Activated CD4-positive, alpha-beta T cell treated with anti-CD3 and anti-CD28 coated beads, Interleukin-2, amount 10 ng/mL, durations not matched to agents 24 days and 14 days (primary cell): ENCODE measurements at regions not wholly inside any gene's neighbourhood (a gene's known extent, or its start where the extent isn't known, plus 50 kb on each side); places are given as distances from the start of the nearest gene placed in this dataset.

Experiments used
- DNase-seq: peaks from one replicate; pipeline ENCODE4 v3.0.0; 2022
- H3K27ac Mint-ChIP-seq: one replicate; pipeline ENCODE4 v1.8.0; 2022; ENCODE audit warnings: mild to moderate bottlenecking, mixed read lengths
- H3K27me3 Mint-ChIP-seq: one replicate; pipeline ENCODE4 v1.8.0; 2022; ENCODE audit warnings: mixed read lengths
- H3K36me3 Mint-ChIP-seq: one replicate; pipeline ENCODE4 v1.8.0; 2022; ENCODE audit warnings: low read depth, mild to moderate bottlenecking, mixed read lengths
- H3K4me1 Mint-ChIP-seq: one replicate; pipeline ENCODE4 v1.8.0; 2021; ENCODE audit warnings: mixed read lengths
- H3K4me3 Mint-ChIP-seq: one replicate; pipeline ENCODE4 v1.8.0; 2022; ENCODE audit warnings: mild to moderate bottlenecking, moderate library complexity, mixed read lengths
- H3K9me3 Mint-ChIP-seq: one replicate; pipeline ENCODE4 v1.8.0; 2021; ENCODE audit warnings: mixed read lengths
- intact Hi-C: fragments of 100-400 bp; cut with micrococcal nuclease; formaldehyde crosslinking; loops from one replicate; pipeline ENCODE4 v1.15.1; 2023

GRCh38 chr20:39105551-39105950 is 143.4 kb downstream of the DHX35 start:
- no peaks in the 10 kb centered on the region for H3K36me3 Mint-ChIP-seq
- no peak overlapping the region for H3K27ac Mint-ChIP-seq
- no peaks in the 10 kb centered on the region for H3K9me3 Mint-ChIP-seq
- no peak for DNase-seq
- no peak overlapping the region for H3K4me3 Mint-ChIP-seq
- peaks cover 13% of the 10 kb centered on the region for H3K27me3 Mint-ChIP-seq
- intact Hi-C loops: no loop called here
- H3K4me1 Mint-ChIP-seq: no peaks in the 10 kb centered on the region

GRCh38 chr20:39103732-39104131 is 141.6 kb downstream of the DHX35 start:
- no peak overlapping the region for H3K27ac Mint-ChIP-seq
- no peaks in the 10 kb centered on the region for H3K9me3 Mint-ChIP-seq
- peaks cover 9% of the 10 kb centered on the region for H3K27me3 Mint-ChIP-seq
- DNase-seq: no peak
- H3K36me3 Mint-ChIP-seq: no peaks in the 10 kb centered on the region
- no peaks in the 10 kb centered on the region for H3K4me1 Mint-ChIP-seq
- intact Hi-C loops: no loop called here
- H3K4me3 Mint-ChIP-seq: no peak overlapping the region

- H3K27me3 Mint-ChIP-seq: peaks cover 10% of the 10 kb centered on the region
- no peaks in the 10 kb centered on the region for H3K9me3 Mint-ChIP-seq
- H3K4me3 Mint-ChIP-seq: no peak overlapping the region
- intact Hi-C loops: no loop called here
- no peak overlapping the region for H3K27ac Mint-ChIP-seq
- H3K36me3 Mint-ChIP-seq: no peaks in the 10 kb centered on the region
- no peak for DNase-seq
- H3K4me1 Mint-ChIP-seq: no peaks in the 10 kb centered on the region
Observed at GRCh38 chr20:39103305-39103704, 141.2 kb downstream of the DHX35 start.

GRCh38 chr20:39101895-39102294 is 139.8 kb downstream of the DHX35 start:
- intact Hi-C loops: no loop called here
- no peaks in the 10 kb centered on the region for H3K4me1 Mint-ChIP-seq
- no peaks in the 10 kb centered on the region for H3K36me3 Mint-ChIP-seq
- no peak for DNase-seq
- H3K4me3 Mint-ChIP-seq: no peak overlapping the region
- no peak overlapping the region for H3K27ac Mint-ChIP-seq
- peaks cover 11% of the 10 kb centered on the region for H3K27me3 Mint-ChIP-seq
- no peaks in the 10 kb centered on the region for H3K9me3 Mint-ChIP-seq

- no peak overlapping the region for H3K27ac Mint-ChIP-seq
- intact Hi-C loops: no loop called here
- H3K27me3 Mint-ChIP-seq: peaks cover 11% of the 10 kb centered on the region
- H3K36me3 Mint-ChIP-seq: no peaks in the 10 kb centered on the region
- H3K4me1 Mint-ChIP-seq: no peaks in the 10 kb centered on the region
- no peak overlapping the region for H3K4me3 Mint-ChIP-seq
- DNase-seq: no peak
- no peaks in the 10 kb centered on the region for H3K9me3 Mint-ChIP-seq
Observed at GRCh38 chr20:39100691-39101090, 138.5 kb downstream of the DHX35 start.

GRCh38 chr20:39097889-39098288 is 135.7 kb downstream of the DHX35 start:
- no peak overlapping the region for H3K27ac Mint-ChIP-seq
- H3K9me3 Mint-ChIP-seq: no peaks in the 10 kb centered on the region
- H3K27me3 Mint-ChIP-seq: peaks cover 9% of the 10 kb centered on the region
- H3K4me1 Mint-ChIP-seq: no peaks in the 10 kb centered on the region
- H3K4me3 Mint-ChIP-seq: no peak overlapping the region
- intact Hi-C loops: no loop called here
- no peaks in the 10 kb centered on the region for H3K36me3 Mint-ChIP-seq
- no peak for DNase-seq

- H3K27ac Mint-ChIP-seq: no peak overlapping the region
- H3K27me3 Mint-ChIP-seq: peaks cover 6% of the 10 kb centered on the region
- H3K9me3 Mint-ChIP-seq: no peaks in the 10 kb centered on the region
- no peak overlapping the region for H3K4me3 Mint-ChIP-seq
- H3K4me1 Mint-ChIP-seq: no peaks in the 10 kb centered on the region
- no peaks in the 10 kb centered on the region for H3K36me3 Mint-ChIP-seq
- intact Hi-C loops: no loop called here
- no peak for DNase-seq
Observed at GRCh38 chr20:39095870-39096269, 133.7 kb downstream of the DHX35 start.

- Mint-ChIP-seq H3K4me1 (no peaks in the 10 kb centered on the region), H3K9me3 (no peaks in the 10 kb centered on the region), H3K36me3 (no peaks in the 10 kb centered on the region), H3K27me3 (peaks cover 5% of the 10 kb centered on the region), H3K27ac (no peak overlapping the region), H3K4me3 (no peak overlapping the region)
- intact Hi-C loops: no loop called here
- DNase-seq: no peak
Observed at GRCh38 chr20:39094391-39094790, 132.2 kb downstream of the DHX35 start.

GRCh38 chr20:39092733-39093410 is 130.7 kb downstream of the DHX35 start:
- no peaks in the 10 kb centered on the region for H3K4me1 Mint-ChIP-seq
- intact Hi-C loops: no loop called here
- no peaks in the 10 kb centered on the region for H3K9me3 Mint-ChIP-seq
- peaks cover 2% of the 10 kb centered on the region for H3K27me3 Mint-ChIP-seq
- no peak for DNase-seq
- H3K27ac Mint-ChIP-seq: no peak overlapping the region
- no peak overlapping the region for H3K4me3 Mint-ChIP-seq
- H3K36me3 Mint-ChIP-seq: no peaks in the 10 kb centered on the region

GRCh38 chr20:39090906-39091305 is 128.8 kb downstream of the DHX35 start:
- intact Hi-C loops: no loop called here
- Mint-ChIP-seq H3K4me3 (no peak overlapping the region), H3K4me1 (no peaks in the 10 kb centered on the region), H3K27me3 (no peaks in the 10 kb centered on the region), H3K27ac (no peak overlapping the region), H3K36me3 (no peaks in the 10 kb centered on the region), H3K9me3 (no peaks in the 10 kb centered on the region)
- no peak for DNase-seq

GRCh38 chr20:39089797-39090196 is 127.7 kb downstream of the DHX35 start:
- no peaks in the 10 kb centered on the region for H3K36me3 Mint-ChIP-seq
- no peak for DNase-seq
- intact Hi-C loops: loop anchor here (10.0 kb wide), 1 partner anchor 445 kb away; no protein-coding TSS in a partner anchor
- no peaks in the 10 kb centered on the region for H3K9me3 Mint-ChIP-seq
- no peak overlapping the region for H3K4me3 Mint-ChIP-seq
- no peaks in the 10 kb centered on the region for H3K4me1 Mint-ChIP-seq
- H3K27me3 Mint-ChIP-seq: no peaks in the 10 kb centered on the region
- H3K27ac Mint-ChIP-seq: no peak overlapping the region
